Gastroesophageal sphincter (tissue), 3 donors: ENCODE measurements at regions not wholly inside any gene's neighbourhood (a gene's known extent, or its start where the extent isn't known, plus 50 kb on each side); places are given as distances from the start of the nearest gene placed in this dataset.

Experiments
- POLR2A ChIP-seq, 2 donors: fragments of 450-650 bp; IDR thresholded peaks; one replicate each; pipeline ENCODE4 v1.6.1; 2017; ENCODE audit warnings: antibody characterized with exemption in 2 of 2, mild to moderate bottlenecking in 2 of 2, moderate library complexity in 1 of 2
- TF ChIP-seq, protein P1 (sequence below), 4 experiments: fragments of 200-600 bp in 2 of 4; fragments of 450-650 bp in 2 of 4; sonication (generic) in 1 of 4; IDR thresholded peaks; one replicate each; pipeline ENCODE4 v1.5.1; 2017 to 2019; ENCODE audit warnings: antibody characterized with exemption in 4 of 4, mild to moderate bottlenecking in 2 of 4, moderate library complexity in 2 of 4

DNA sequence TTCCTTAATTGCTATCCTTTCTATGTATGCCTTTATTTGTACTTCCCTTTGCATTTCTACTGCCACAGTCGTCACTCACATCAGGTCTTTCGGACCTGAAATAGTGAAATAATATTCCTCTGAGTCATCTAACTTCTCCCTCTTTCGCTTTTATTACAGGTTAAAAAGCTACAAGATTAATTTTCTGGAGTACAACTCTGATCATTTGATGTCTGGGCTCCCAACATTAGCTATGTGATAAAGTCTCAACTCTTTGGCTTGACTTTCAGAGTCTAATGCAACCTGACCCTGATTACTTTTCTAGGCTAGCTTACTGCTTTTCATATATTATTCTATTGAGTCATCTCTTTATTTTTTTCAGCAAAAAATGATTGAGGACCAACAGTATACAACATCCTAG is 638.8 kb upstream of the WWC1 start:
- TF ChIP-seq, protein P1, sequence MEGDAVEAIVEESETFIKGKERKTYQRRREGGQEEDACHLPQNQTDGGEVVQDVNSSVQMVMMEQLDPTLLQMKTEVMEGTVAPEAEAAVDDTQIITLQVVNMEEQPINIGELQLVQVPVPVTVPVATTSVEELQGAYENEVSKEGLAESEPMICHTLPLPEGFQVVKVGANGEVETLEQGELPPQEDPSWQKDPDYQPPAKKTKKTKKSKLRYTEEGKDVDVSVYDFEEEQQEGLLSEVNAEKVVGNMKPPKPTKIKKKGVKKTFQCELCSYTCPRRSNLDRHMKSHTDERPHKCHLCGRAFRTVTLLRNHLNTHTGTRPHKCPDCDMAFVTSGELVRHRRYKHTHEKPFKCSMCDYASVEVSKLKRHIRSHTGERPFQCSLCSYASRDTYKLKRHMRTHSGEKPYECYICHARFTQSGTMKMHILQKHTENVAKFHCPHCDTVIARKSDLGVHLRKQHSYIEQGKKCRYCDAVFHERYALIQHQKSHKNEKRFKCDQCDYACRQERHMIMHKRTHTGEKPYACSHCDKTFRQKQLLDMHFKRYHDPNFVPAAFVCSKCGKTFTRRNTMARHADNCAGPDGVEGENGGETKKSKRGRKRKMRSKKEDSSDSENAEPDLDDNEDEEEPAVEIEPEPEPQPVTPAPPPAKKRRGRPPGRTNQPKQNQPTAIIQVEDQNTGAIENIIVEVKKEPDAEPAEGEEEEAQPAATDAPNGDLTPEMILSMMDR (IDR thresholded peaks at IDR 0.05): no peak
- no peak for TF ChIP-seq POLR2A (IDR thresholded peaks at IDR 0.05)
